Keratinocyte (primary cell): ENCODE measurements at regions not wholly inside any gene's neighbourhood (a gene's known extent, or its start where the extent isn't known, plus 50 kb on each side); places are given as distances from the start of the nearest gene placed in this dataset.

Experiments
- DNase-seq: peaks from one replicate; pipeline ENCODE4 v3.0.0-alpha.2; 2011; ENCODE audit warnings: low read depth, missing footprints, low spot score
- FAIRE-seq: peaks from 2 replicates; lab custom pipeline; 2011; peaks lifted over from hg19 to GRCh38; lab: Jason Lieb, UNC
- H2AFZ ChIP-seq: 2 replicates; pipeline ENCODE4 v1.6.0; 2012; ENCODE audit warnings: low read length, control low read depth, inconsistent platforms; ENCODE audit not compliant: control insufficient read depth
- H3K27ac ChIP-seq: 2 replicates; pipeline ENCODE4 v1.5.1; 2011; ENCODE audit warnings: low read length; ENCODE audit not compliant: control insufficient read depth, insufficient read depth
- H3K27me3 ChIP-seq: 3 replicates; pipeline ENCODE4 v1.6.0; 2011; ENCODE audit warnings: low read length; ENCODE audit not compliant: control insufficient read depth, insufficient read depth; ENCODE audit errors: extremely low read depth
- H3K36me3 ChIP-seq, 2 experiments: 2 replicates in 1 of 2; 3 replicates in 1 of 2; pipeline ENCODE4 v1.5.1; 2011; ENCODE audit warnings: low read length in 2 of 2, mild to moderate bottlenecking in 1 of 2; ENCODE audit not compliant: control insufficient read depth in 2 of 2, insufficient read depth in 2 of 2; ENCODE audit errors: extremely low read depth in 1 of 2
- H3K4me1 ChIP-seq: 3 replicates; pipeline ENCODE4 v1.5.1; 2011; ENCODE audit warnings: low read length; ENCODE audit not compliant: control insufficient read depth, insufficient read depth; ENCODE audit errors: extremely low read depth
- H3K4me2 ChIP-seq: 3 replicates; pipeline ENCODE4 v1.6.0; 2011; ENCODE audit warnings: low read depth, low read length; ENCODE audit not compliant: control insufficient read depth, insufficient read depth; ENCODE audit errors: extremely low read depth
- H3K4me3 ChIP-seq, 3 experiments: fragments of 200-600 bp in 1 of 3; sonication (generic) in 1 of 3; 2 replicates in 2 of 3; 3 replicates in 1 of 3; pipeline ENCODE4 v1.5.1; 2011 to 2016; ENCODE audit warnings: low read length in 3 of 3, mild to moderate bottlenecking in 3 of 3, control low read depth in 2 of 3, inconsistent platforms in 1 of 3, low read depth in 1 of 3, mixed read lengths in 1 of 3, mixed run types in 1 of 3, moderate library complexity in 1 of 3; ENCODE audit not compliant: control insufficient read depth in 2 of 3, insufficient read depth in 2 of 3; ENCODE audit errors: extremely low read depth in 1 of 3
- H3K79me2 ChIP-seq: 2 replicates; pipeline ENCODE4 v1.6.0; 2012; ENCODE audit warnings: low read length; ENCODE audit not compliant: control insufficient read depth, insufficient read depth
- H3K9ac ChIP-seq: 3 replicates; pipeline ENCODE4 v1.6.0; 2011; ENCODE audit warnings: low read length; ENCODE audit not compliant: control insufficient read depth, insufficient read depth; ENCODE audit errors: extremely low read depth
- H3K9me1 ChIP-seq: 3 replicates; pipeline ENCODE4 v1.6.0; 2011; ENCODE audit warnings: low read length; ENCODE audit not compliant: control insufficient read depth, insufficient read depth; ENCODE audit errors: extremely low read depth
- H3K9me3 ChIP-seq: 2 replicates; pipeline ENCODE4 v1.5.1; 2012; ENCODE audit warnings: low read depth, low read length; ENCODE audit not compliant: control insufficient read depth
- H4K20me1 ChIP-seq: 3 replicates; pipeline ENCODE4 v1.6.0; 2011; ENCODE audit warnings: low read length; ENCODE audit not compliant: control insufficient read depth, insufficient read depth; ENCODE audit errors: extremely low read depth
- EZH2 ChIP-seq: IDR thresholded peaks from one replicate; pipeline ENCODE4 v1.6.1; 2012; ENCODE audit warnings: inconsistent platforms, mild to moderate bottlenecking, low read length, moderate library complexity
- dilution Hi-C: fragments of 300-500 bp; cut with MboI; formaldehyde crosslinking; loops from one replicate; pipeline ENCODE4 v1.7.0; 2020; ENCODE audit warnings: low sequenced_read_pairs; ENCODE audit not compliant: extremely low pct_ligation_motif_present
- TF ChIP-seq, protein P1 (sequence below), 3 experiments: IDR thresholded peaks in 1 of 3; conservative IDR thresholded peaks in 1 of 3; optimal IDR thresholded peaks in 1 of 3; 2 replicates in 2 of 3; 3 replicates in 1 of 3; pipeline versions ENCODE3 to v1.5.1; 2011; ENCODE audit warnings: low read length in 3 of 3, mild to moderate bottlenecking in 3 of 3, moderate library complexity in 2 of 3, control low read depth in 1 of 3, inconsistent platforms in 1 of 3; ENCODE audit not compliant: insufficient read depth in 2 of 3; ENCODE audit errors: extremely low read depth in 1 of 3

- no peak for TF ChIP-seq EZH2
- TF ChIP-seq, protein P1, sequence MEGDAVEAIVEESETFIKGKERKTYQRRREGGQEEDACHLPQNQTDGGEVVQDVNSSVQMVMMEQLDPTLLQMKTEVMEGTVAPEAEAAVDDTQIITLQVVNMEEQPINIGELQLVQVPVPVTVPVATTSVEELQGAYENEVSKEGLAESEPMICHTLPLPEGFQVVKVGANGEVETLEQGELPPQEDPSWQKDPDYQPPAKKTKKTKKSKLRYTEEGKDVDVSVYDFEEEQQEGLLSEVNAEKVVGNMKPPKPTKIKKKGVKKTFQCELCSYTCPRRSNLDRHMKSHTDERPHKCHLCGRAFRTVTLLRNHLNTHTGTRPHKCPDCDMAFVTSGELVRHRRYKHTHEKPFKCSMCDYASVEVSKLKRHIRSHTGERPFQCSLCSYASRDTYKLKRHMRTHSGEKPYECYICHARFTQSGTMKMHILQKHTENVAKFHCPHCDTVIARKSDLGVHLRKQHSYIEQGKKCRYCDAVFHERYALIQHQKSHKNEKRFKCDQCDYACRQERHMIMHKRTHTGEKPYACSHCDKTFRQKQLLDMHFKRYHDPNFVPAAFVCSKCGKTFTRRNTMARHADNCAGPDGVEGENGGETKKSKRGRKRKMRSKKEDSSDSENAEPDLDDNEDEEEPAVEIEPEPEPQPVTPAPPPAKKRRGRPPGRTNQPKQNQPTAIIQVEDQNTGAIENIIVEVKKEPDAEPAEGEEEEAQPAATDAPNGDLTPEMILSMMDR (optimal IDR thresholded peaks at IDR 0.05 in 1 of 3, IDR thresholded peaks at IDR 0.05 in 1 of 3, conservative IDR thresholded peaks at IDR 0.05 in 1 of 3; ENCODE audit: extremely low read depth in 1 of 3, insufficient read depth in 2 of 3, low read length in 3 of 3), result no peak
- Histone ChIP-seq H2AFZ (no peak overlapping the region), H3K27ac (no peak overlapping the region), H3K9ac (no peak overlapping the region), H3K36me3 (no peaks in the 10 kb centered on the region), H3K4me1 (no peaks in the 10 kb centered on the region), H3K79me2 (no peaks in the 10 kb centered on the region), H4K20me1 (no peaks in the 10 kb centered on the region), H3K4me3 (no peak overlapping the region), H3K27me3 (peaks cover 3% of the 10 kb centered on the region), H3K9me3 (no peaks in the 10 kb centered on the region), H3K9me1 (no peaks in the 10 kb centered on the region), H3K4me2 (no peak overlapping the region)
- FAIRE-seq (no peak), DNase-seq (no peak)
- dilution Hi-C loops, result loop anchor here (10.0 kb wide), 1 partner anchor 129 kb away; the partner anchor contains the start of gene HAND1
Measured at GRCh38 chr5:154603485-154603884, 125.5 kb upstream of the HAND1 start.

- Histone ChIP-seq H3K9ac (no peak overlapping the region), H3K27ac (no peak overlapping the region), H3K36me3 (no peaks in the 10 kb centered on the region), H3K9me1 (no peaks in the 10 kb centered on the region), H3K27me3 (peaks cover 2% of the 10 kb centered on the region), H2AFZ (no peak overlapping the region), H4K20me1 (no peaks in the 10 kb centered on the region), H3K4me1 (no peaks in the 10 kb centered on the region), H3K79me2 (no peaks in the 10 kb centered on the region), H3K4me3 (no peak overlapping the region), H3K9me3 (no peaks in the 10 kb centered on the region), H3K4me2 (no peak overlapping the region)
- dilution Hi-C loops, result loop anchor here (10.0 kb wide), 1 partner anchor 128 kb away; the partner anchor contains the start of gene HAND1
- DNase-seq (no peak), FAIRE-seq (no peak)
- TF ChIP-seq, protein P1 (optimal IDR thresholded peaks at IDR 0.05 in 1 of 3, IDR thresholded peaks at IDR 0.05 in 1 of 3, conservative IDR thresholded peaks at IDR 0.05 in 1 of 3; ENCODE audit: extremely low read depth in 1 of 3, insufficient read depth in 2 of 3, low read length in 3 of 3), result no peak
- no peak for TF ChIP-seq EZH2
Measured at GRCh38 chr5:154603011-154603410, 125.0 kb upstream of the HAND1 start.
